GM12878 (cell line): ENCODE measurements at regions not wholly inside any gene's neighbourhood (a gene's known extent, or its start where the extent isn't known, plus 50 kb on each side); places are given as distances from the start of the nearest gene placed in this dataset.

Source experiments
- ATAC-seq: fragments of 200-7000 bp; cut with Tn5 transposase; 3 replicates; pipeline ENCODE4 v1.9.1; 2020; ENCODE audit warnings: mild to moderate bottlenecking, moderate library complexity
- BruUV-seq: library from RNA; stranded (reverse); fragments of 400-500 nt; replicated peaks from 2 replicates; lab custom pipeline; 2021; lab: Mats Ljungman, UMichigan
- CTCF ChIA-PET: fragments of 300-600 bp; sonication (Branson Sonifier 250); formaldehyde crosslinking; extraction: SDS; loops from one replicate; lab custom pipeline; 2021; ENCODE audit warnings: inconsistent platforms; lab: Yijun Ruan, JAX
- POLR2A ChIA-PET: fragments of 350-600 bp; formaldehyde crosslinking; extraction: SDS; loops from one replicate; lab custom pipeline; 2021; ENCODE audit warnings: inconsistent platforms; lab: Charles Lee
- RAD21 ChIA-PET: fragments of 300-600 bp; sonication (Branson Sonifier 250); formaldehyde crosslinking; loops from one replicate; lab custom pipeline; 2023; ENCODE audit warnings: antibody characterized with exemption; ENCODE audit not compliant: unreplicated experiment; lab: Charles Lee
- SMC1A ChIA-PET: fragments of 300-600 bp; sonication (Branson Sonifier 250); formaldehyde crosslinking; loops from one replicate; lab custom pipeline; 2023; ENCODE audit not compliant: unreplicated experiment, uncharacterized antibody; lab: Charles Lee
- DNase-seq: peaks from one replicate; pipeline ENCODE4 v3.0.0-alpha.2; 2011; ENCODE audit warnings: low read depth, low spot score
- FAIRE-seq: peaks from 3 replicates; lab custom pipeline; 2011; peaks lifted over from hg19 to GRCh38; lab: Jason Lieb, UNC
- H2AFZ ChIP-seq: 2 replicates; pipeline ENCODE4 v1.6.0; 2011; ENCODE audit warnings: low read depth, low read length, control low read depth; ENCODE audit not compliant: control insufficient read depth
- H3K27ac ChIP-seq: 2 replicates; pipeline ENCODE4 v1.5.1; 2011; ENCODE audit warnings: control low read depth; ENCODE audit not compliant: control insufficient read depth, insufficient read depth
- H3K27me3 ChIP-seq, 2 experiments: replicated peaks in 1 of 2; 2 replicates each; pipeline versions ENCODE4 v1.6.0 to v1.6.1; 2011; ENCODE audit warnings: low read length in 1 of 2; ENCODE audit not compliant: control insufficient read depth in 2 of 2, insufficient read depth in 2 of 2
- H3K36me3 ChIP-seq, 2 experiments: 2 replicates each; pipeline ENCODE4 v1.5.1; 2011; ENCODE audit warnings: low read length in 1 of 2; ENCODE audit not compliant: control insufficient read depth in 2 of 2, insufficient read depth in 2 of 2
- H3K4me1 ChIP-seq: 2 replicates; pipeline ENCODE4 v1.6.1; 2011; ENCODE audit warnings: mild to moderate bottlenecking, low read length, moderate library complexity, mixed read lengths; ENCODE audit not compliant: control insufficient read depth, insufficient read depth
- H3K4me2 ChIP-seq: 2 replicates; pipeline ENCODE4 v1.6.0; 2011; ENCODE audit warnings: control low read depth; ENCODE audit not compliant: control insufficient read depth, insufficient read depth
- H3K4me3 ChIP-seq: fragments of 200-600 bp; sonication (generic); 2 replicates; pipeline ENCODE4 v1.5.1; 2016
- H3K79me2 ChIP-seq: 2 replicates; pipeline ENCODE4 v1.6.0; 2011; ENCODE audit warnings: low read length; ENCODE audit not compliant: control insufficient read depth, insufficient read depth
- H3K9ac ChIP-seq: 2 replicates; pipeline ENCODE4 v1.8.0; 2011; ENCODE audit warnings: low read length, control low read depth, mixed read lengths; ENCODE audit not compliant: control insufficient read depth, insufficient read depth
- H3K9me3 ChIP-seq: replicated peaks from 3 replicates; pipeline ENCODE4 v1.5.1; 2011; ENCODE audit warnings: mild to moderate bottlenecking, low read length; ENCODE audit not compliant: control insufficient read depth, insufficient read depth
- H4K20me1 ChIP-seq: 2 replicates; pipeline ENCODE4 v1.6.0; 2011; ENCODE audit not compliant: control insufficient read depth, insufficient read depth
- FOXM1 ChIP-seq: IDR thresholded peaks from 2 replicates; pipeline ENCODE4 v1.6.1; 2012; ENCODE audit warnings: low read depth, mild to moderate bottlenecking, inconsistent platforms, low read length, moderate library complexity
- GABPA ChIP-seq: IDR thresholded peaks from 2 replicates; pipeline ENCODE4 v1.6.1; 2014; ENCODE audit warnings: antibody characterized with exemption, low read depth, mild to moderate bottlenecking, inconsistent platforms
- HDAC6 ChIP-seq: fragments of 200-600 bp; sonication (generic); IDR thresholded peaks from one replicate; pipeline ENCODE4 v1.8.0; 2017; ENCODE audit warnings: antibody characterized with exemption; ENCODE audit not compliant: unreplicated experiment
- HDGF ChIP-seq: fragments of 450-650 bp; IDR thresholded peaks from 2 replicates; pipeline ENCODE4 v1.6.1; 2016; ENCODE audit warnings: antibody characterized with exemption
- JUNB ChIP-seq: IDR thresholded peaks from 2 replicates; pipeline ENCODE4 v1.6.1; 2016; ENCODE audit warnings: antibody characterized with exemption, mild to moderate bottlenecking
- MEF2B ChIP-seq: fragments of 450-650 bp; IDR thresholded peaks from 2 replicates; pipeline ENCODE4 v1.6.1; 2018; ENCODE audit warnings: mild to moderate bottlenecking, moderate library complexity; ENCODE audit not compliant: partially characterized antibody, poor library complexity, severe bottlenecking
- MLLT1 ChIP-seq: fragments of 450-650 bp; IDR thresholded peaks from 2 replicates; pipeline ENCODE4 v1.6.1; 2016; ENCODE audit warnings: mild to moderate bottlenecking
- NFXL1 ChIP-seq: fragments of 450-650 bp; IDR thresholded peaks from 2 replicates; pipeline ENCODE4 v1.6.1; 2017; ENCODE audit warnings: antibody characterized with exemption, mild to moderate bottlenecking, borderline replicate concordance
- USF2 ChIP-seq: IDR thresholded peaks from 2 replicates; pipeline ENCODE4 v1.6.1; 2011; ENCODE audit warnings: low read depth, low read length, improper control_type of control experiment, borderline replicate concordance
- ZBTB40 ChIP-seq: fragments of 450-650 bp; IDR thresholded peaks from 2 replicates; pipeline ENCODE4 v1.6.1; 2016; ENCODE audit warnings: mild to moderate bottlenecking, moderate library complexity, borderline replicate concordance
- ZNF207 ChIP-seq: fragments of 450-650 bp; IDR thresholded peaks from 2 replicates; pipeline ENCODE4 v1.6.1; 2014; ENCODE audit warnings: antibody characterized with exemption, mild to moderate bottlenecking, borderline replicate concordance
- WGBS: methylation state at CpG from one replicate; pipeline ENCODE4 v1.1.6; 2016; ENCODE audit warnings: low lambda C conversion rate; ENCODE audit not compliant: insufficient replicate concordance, insufficient coverage; ENCODE audit errors: missing lambda C conversion rate; 5-methylcytosine and 5-hydroxymethylcytosine counted together
- in situ Hi-C: fragments of 300-500 bp; cut with MboI; formaldehyde crosslinking; loops from 9 replicates; pipeline ENCODE4 v1.14.3; 2018; ENCODE audit warnings: mixed read lengths
- intact Hi-C: fragments of 100-400 bp; cut with micrococcal nuclease; formaldehyde crosslinking; loops from one replicate; pipeline ENCODE4 v1.14.2; 2022; ENCODE audit not compliant: unreplicated experiment
- TF ChIP-seq, protein P1 (sequence below): fragments of 450-650 bp; IDR thresholded peaks from 2 replicates; pipeline ENCODE4 v1.6.1; 2017; ENCODE audit warnings: antibody characterized with exemption, mild to moderate bottlenecking, moderate library complexity
- TF ChIP-seq, protein P2 (sequence below): fragments of 450-650 bp; IDR thresholded peaks from 2 replicates; pipeline ENCODE4 v1.6.1; 2017; ENCODE audit warnings: mild to moderate bottlenecking, low read depth, inconsistent platforms; ENCODE audit not compliant: poor library complexity, severe bottlenecking

- intact Hi-C loops (no loop called here), in situ Hi-C loops (no loop called here)
- TF ChIP-seq, protein P1, sequence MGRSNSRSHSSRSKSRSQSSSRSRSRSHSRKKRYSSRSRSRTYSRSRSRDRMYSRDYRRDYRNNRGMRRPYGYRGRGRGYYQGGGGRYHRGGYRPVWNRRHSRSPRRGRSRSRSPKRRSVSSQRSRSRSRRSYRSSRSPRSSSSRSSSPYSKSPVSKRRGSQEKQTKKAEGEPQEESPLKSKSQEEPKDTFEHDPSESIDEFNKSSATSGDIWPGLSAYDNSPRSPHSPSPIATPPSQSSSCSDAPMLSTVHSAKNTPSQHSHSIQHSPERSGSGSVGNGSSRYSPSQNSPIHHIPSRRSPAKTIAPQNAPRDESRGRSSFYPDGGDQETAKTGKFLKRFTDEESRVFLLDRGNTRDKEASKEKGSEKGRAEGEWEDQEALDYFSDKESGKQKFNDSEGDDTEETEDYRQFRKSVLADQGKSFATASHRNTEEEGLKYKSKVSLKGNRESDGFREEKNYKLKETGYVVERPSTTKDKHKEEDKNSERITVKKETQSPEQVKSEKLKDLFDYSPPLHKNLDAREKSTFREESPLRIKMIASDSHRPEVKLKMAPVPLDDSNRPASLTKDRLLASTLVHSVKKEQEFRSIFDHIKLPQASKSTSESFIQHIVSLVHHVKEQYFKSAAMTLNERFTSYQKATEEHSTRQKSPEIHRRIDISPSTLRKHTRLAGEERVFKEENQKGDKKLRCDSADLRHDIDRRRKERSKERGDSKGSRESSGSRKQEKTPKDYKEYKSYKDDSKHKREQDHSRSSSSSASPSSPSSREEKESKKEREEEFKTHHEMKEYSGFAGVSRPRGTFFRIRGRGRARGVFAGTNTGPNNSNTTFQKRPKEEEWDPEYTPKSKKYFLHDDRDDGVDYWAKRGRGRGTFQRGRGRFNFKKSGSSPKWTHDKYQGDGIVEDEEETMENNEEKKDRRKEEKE, result no peak
- TF ChIP-seq HDGF (no peak), MEF2B (no peak), ZBTB40 (no peak), JUNB (no peak), MLLT1 (no peak), HDAC6 (no peak), GABPA (no peak), ZNF207 (no peak), FOXM1 (no peak), NFXL1 (no peak), USF2 (no peak)
- TF ChIP-seq, protein P2, sequence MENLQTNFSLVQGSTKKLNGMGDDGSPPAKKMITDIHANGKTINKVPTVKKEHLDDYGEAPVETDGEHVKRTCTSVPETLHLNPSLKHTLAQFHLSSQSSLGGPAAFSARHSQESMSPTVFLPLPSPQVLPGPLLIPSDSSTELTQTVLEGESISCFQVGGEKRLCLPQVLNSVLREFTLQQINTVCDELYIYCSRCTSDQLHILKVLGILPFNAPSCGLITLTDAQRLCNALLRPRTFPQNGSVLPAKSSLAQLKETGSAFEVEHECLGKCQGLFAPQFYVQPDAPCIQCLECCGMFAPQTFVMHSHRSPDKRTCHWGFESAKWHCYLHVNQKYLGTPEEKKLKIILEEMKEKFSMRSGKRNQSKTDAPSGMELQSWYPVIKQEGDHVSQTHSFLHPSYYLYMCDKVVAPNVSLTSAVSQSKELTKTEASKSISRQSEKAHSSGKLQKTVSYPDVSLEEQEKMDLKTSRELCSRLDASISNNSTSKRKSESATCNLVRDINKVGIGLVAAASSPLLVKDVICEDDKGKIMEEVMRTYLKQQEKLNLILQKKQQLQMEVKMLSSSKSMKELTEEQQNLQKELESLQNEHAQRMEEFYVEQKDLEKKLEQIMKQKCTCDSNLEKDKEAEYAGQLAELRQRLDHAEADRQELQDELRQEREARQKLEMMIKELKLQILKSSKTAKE, result no peak
- Histone ChIP-seq H3K9me3 (no peaks in the 10 kb centered on the region), H3K79me2 (no peaks in the 10 kb centered on the region), H4K20me1 (no peaks in the 10 kb centered on the region), H3K27me3 (no peaks in the 10 kb centered on the region), H3K9ac (no peak overlapping the region), H3K4me2 (no peak overlapping the region), H3K4me1 (no peaks in the 10 kb centered on the region), H2AFZ (no peak overlapping the region), H3K4me3 (no peak overlapping the region), H3K27ac (no peak overlapping the region), H3K36me3 (no peaks in the 10 kb centered on the region)
- 14% methylated on average over 5 of the region's 5 CpGs for WGBS
- SMC1A ChIA-PET, result no interaction called here
- CTCF ChIA-PET, result no interaction called here
- ATAC-seq, result no peak
- FAIRE-seq, result no peak
- RAD21 ChIA-PET, result no interaction called here
- BruUV-seq, result no TSS peak
- POLR2A ChIA-PET, result no interaction called here
- DNase-seq, result no peak
Observed at GRCh38 chr16:6618874-6619273, 713.8 kb upstream of the RBFOX1 start.
